ENCODE measurements at regions not wholly inside any gene's neighbourhood (a gene's known extent, or its start where the extent isn't known, plus 50 kb on each side); places are given as distances from the start of the nearest gene placed in this dataset.

GRCh38 chr14:43795600-43796228 is 711.4 kb downstream of the FSCB start:
- no peaks in the 10 kb centered on the region for H3K9me1 ChIP-seq (replicated peaks; ENCODE audit: control insufficient read depth, extremely low read depth, insufficient read depth, low read length)
- no peak overlapping the region for H3K9ac ChIP-seq (replicated peaks; ENCODE audit: extremely low read depth, insufficient read depth, low read length)
- no peaks in the 10 kb centered on the region for H3K36me3 ChIP-seq (ENCODE audit: control insufficient read depth in 2 of 2, extremely low read depth in 1 of 2, insufficient read depth in 2 of 2, low read length in 2 of 2)
- no peak overlapping the region for H3K27ac ChIP-seq (ENCODE audit: insufficient read depth, low read depth, low read length)
- FAIRE-seq (no peak), DNase-seq (ENCODE audit: low read depth, low spot score) (no peak)
- no peaks in the 10 kb centered on the region for H3K4me1 ChIP-seq (ENCODE audit: control insufficient read depth, extremely low read depth, insufficient read depth, low read length)
- dilution Hi-C loops (cut with MboI; ENCODE audit: extremely low pct_ligation_motif_present, low sequenced_read_pairs), result no loop called here
- H3K79me2 ChIP-seq (ENCODE audit: control insufficient read depth, insufficient read depth, low read length), result no peaks in the 10 kb centered on the region
- H2AFZ ChIP-seq (ENCODE audit: low read depth, low read length), result no peak overlapping the region
- intact Hi-C loops (cut with micrococcal nuclease), result no loop called here
- no peak overlapping the region for H3K4me2 ChIP-seq (ENCODE audit: insufficient read depth, low read length)
- TF ChIP-seq FOS (IDR thresholded peaks at IDR 0.05; ENCODE audit: borderline replicate concordance, insufficient read depth, low read length) (no peak), EZH2 (IDR thresholded peaks at IDR 0.05; ENCODE audit: borderline replicate concordance, low read depth, low read length, severe bottlenecking) (no peak), CTCF (IDR thresholded peaks at IDR 0.05; ENCODE audit: extremely low read depth in 1 of 2, insufficient read depth in 1 of 2, low read depth in 1 of 2, low read length in 2 of 2) (no peak), JUN (IDR thresholded peaks at IDR 0.05; ENCODE audit: borderline replicate concordance, insufficient read depth, insufficient read length, low read depth) (no peak)
- no peaks in the 10 kb centered on the region for H4K20me1 ChIP-seq (replicated peaks; ENCODE audit: control insufficient read depth, extremely low read depth, insufficient read depth, low read length)
- ChIA-PET CTCF (no interaction called here), POLR2A (no interaction called here)
- no peaks in the 10 kb centered on the region for H3K9me3 ChIP-seq (replicated peaks; ENCODE audit: control insufficient read depth, insufficient read depth, low read length)
- no peaks in the 10 kb centered on the region for H3K27me3 ChIP-seq (ENCODE audit: control insufficient read depth in 2 of 2, insufficient read depth in 2 of 2, low read length in 2 of 2)
- BruUV-seq (replicated peaks), result no TSS peak
- no peak overlapping the region for H3K4me3 ChIP-seq (replicated peaks in 1 of 3; ENCODE audit: insufficient read depth in 1 of 3, low read depth in 1 of 3, low read length in 3 of 3)

GRCh38 chr14:43793579-43793978 is 713.5 kb downstream of the FSCB start:
- Histone ChIP-seq H3K79me2 (ENCODE audit: control insufficient read depth, insufficient read depth, low read length) (no peaks in the 10 kb centered on the region), H3K27ac (ENCODE audit: insufficient read depth, low read depth, low read length) (no peak overlapping the region), H3K4me1 (ENCODE audit: control insufficient read depth, extremely low read depth, insufficient read depth, low read length) (no peaks in the 10 kb centered on the region), H3K9ac (replicated peaks; ENCODE audit: extremely low read depth, insufficient read depth, low read length) (no peak overlapping the region), H4K20me1 (replicated peaks; ENCODE audit: control insufficient read depth, extremely low read depth, insufficient read depth, low read length) (no peaks in the 10 kb centered on the region), H3K4me3 (replicated peaks in 1 of 3; ENCODE audit: insufficient read depth in 1 of 3, low read depth in 1 of 3, low read length in 3 of 3) (no peak overlapping the region), H3K9me1 (replicated peaks; ENCODE audit: control insufficient read depth, extremely low read depth, insufficient read depth, low read length) (no peaks in the 10 kb centered on the region), H3K9me3 (replicated peaks; ENCODE audit: control insufficient read depth, insufficient read depth, low read length) (no peaks in the 10 kb centered on the region), H2AFZ (ENCODE audit: low read depth, low read length) (no peak overlapping the region), H3K36me3 (ENCODE audit: control insufficient read depth in 2 of 2, extremely low read depth in 1 of 2, insufficient read depth in 2 of 2, low read length in 2 of 2) (no peaks in the 10 kb centered on the region), H3K4me2 (ENCODE audit: insufficient read depth, low read length) (no peak overlapping the region), H3K27me3 (ENCODE audit: control insufficient read depth in 2 of 2, insufficient read depth in 2 of 2, low read length in 2 of 2) (no peaks in the 10 kb centered on the region)
- POLR2A ChIA-PET, result no interaction called here
- TF ChIP-seq EZH2 (IDR thresholded peaks at IDR 0.05; ENCODE audit: borderline replicate concordance, low read depth, low read length, severe bottlenecking) (no peak), POLR2A (IDR thresholded peaks at IDR 0.05; ENCODE audit: low read depth, low read length) (no peak), GATA2 (IDR thresholded peaks at IDR 0.05; ENCODE audit: insufficient read depth, insufficient read length, low read depth, low read length) (no peak), MAX (IDR thresholded peaks at IDR 0.05; ENCODE audit: insufficient read depth, insufficient read length) (no peak), FOS (IDR thresholded peaks at IDR 0.05; ENCODE audit: borderline replicate concordance, insufficient read depth, low read length) (no peak), JUN (IDR thresholded peaks at IDR 0.05; ENCODE audit: borderline replicate concordance, insufficient read depth, insufficient read length, low read depth) (no peak), MYC (IDR thresholded peaks at IDR 0.05; ENCODE audit: low read depth, low read length) (no peak), CTCF (IDR thresholded peaks at IDR 0.05; ENCODE audit: extremely low read depth in 1 of 2, insufficient read depth in 1 of 2, low read depth in 1 of 2, low read length in 2 of 2) (no peak), POLR2AphosphoS5 (IDR thresholded peaks at IDR 0.05; ENCODE audit: insufficient read depth, low read depth, low read length) (no peak)
- BruUV-seq (replicated peaks), result no TSS peak
- intact Hi-C loops (cut with micrococcal nuclease) (no loop called here), dilution Hi-C loops (cut with MboI; ENCODE audit: extremely low pct_ligation_motif_present, low sequenced_read_pairs) (no loop called here)
- FAIRE-seq (no peak), DNase-seq (ENCODE audit: low read depth, low spot score) (no peak)
- CTCF ChIA-PET, result no interaction called here

Data from endothelial cell of umbilical vein (primary cell).